Uterus (tissue), 3 donors: ENCODE measurements at regions not wholly inside any gene's neighbourhood (a gene's known extent, or its start where the extent isn't known, plus 50 kb on each side); places are given as distances from the start of the nearest gene placed in this dataset.

Experiments
- DNase-seq, 2 donors: peaks; one replicate each; pipeline ENCODE4 v3.0.0-alpha.2; 2019 to 2020
- H3K27ac ChIP-seq, 2 donors: fragments of 200-600 bp; sonication (generic); 1 replicate in 1 of 2; 2 replicates in 1 of 2; pipeline ENCODE4 v1.5.1; 2016 to 2018
- H3K27me3 ChIP-seq, 2 donors: fragments of 200-600 bp; sonication (generic); one replicate each; pipeline ENCODE4 v1.5.1; 2018 to 2019; ENCODE audit warnings: control low read depth in 1 of 2
- H3K36me3 ChIP-seq, 2 donors: fragments of 200-600 bp; sonication (generic); one replicate each; pipeline ENCODE4 v1.5.1; 2019; ENCODE audit warnings: control low read depth in 1 of 2
- H3K4me1 ChIP-seq, 2 donors: fragments of 200-600 bp; sonication (generic); one replicate each; pipeline ENCODE4 v1.5.1; 2018 to 2019; ENCODE audit warnings: control low read depth in 1 of 2
- H3K4me3 ChIP-seq, 2 donors: fragments of 200-600 bp; sonication (generic); 1 replicate in 1 of 2; 2 replicates in 1 of 2; pipeline ENCODE4 v1.5.1; 2018 to 2019; ENCODE audit warnings: mild to moderate bottlenecking in 1 of 2
- H3K9me3 ChIP-seq, 2 donors: fragments of 200-600 bp; sonication (generic); one replicate each; pipeline ENCODE4 v1.5.1; 2019; ENCODE audit warnings: control low read depth in 1 of 2
- CTCF ChIP-seq, 4 experiments: fragments of 200-600 bp in 2 of 4; fragments of 450-650 bp in 2 of 4; sonication (generic) in 2 of 4; IDR thresholded peaks; one replicate each; pipeline ENCODE4 v1.5.1; 2016 to 2019; ENCODE audit warnings: antibody characterized with exemption in 4 of 4, mild to moderate bottlenecking in 2 of 4, moderate library complexity in 1 of 4
- POLR2A ChIP-seq, 2 donors: fragments of 450-650 bp; IDR thresholded peaks; one replicate each; pipeline ENCODE4 v1.6.1; 2016; ENCODE audit warnings: antibody characterized with exemption in 2 of 2, mild to moderate bottlenecking in 1 of 2, moderate library complexity in 1 of 2
- intact Hi-C: fragments of 100-400 bp; cut with DNase I; formaldehyde crosslinking; loops from one replicate; pipeline ENCODE4 v1.15.1; 2023; ENCODE audit warnings: low total_unique reads
- donor health status: DM: yes; HTN: yes; CAD: no.

GRCh38 chr2:17276220-17276619 is 242.0 kb downstream of the RAD51AP2 start:
- H3K4me1 ChIP-seq = no peaks in the 10 kb centered on the region
- no peaks in the 10 kb centered on the region for H3K36me3 ChIP-seq
- no peak for DNase-seq
- TF ChIP-seq CTCF (IDR thresholded peaks at IDR 0.05) = no peak
- TF ChIP-seq POLR2A (IDR thresholded peaks at IDR 0.05) = no peak
- no peaks in the 10 kb centered on the region for H3K27me3 ChIP-seq
- no peak overlapping the region for H3K4me3 ChIP-seq
- no peak overlapping the region for H3K27ac ChIP-seq
- intact Hi-C loops = no loop called here
- no peaks in the 10 kb centered on the region for H3K9me3 ChIP-seq

- no peak overlapping the region for H3K27ac ChIP-seq
- no peaks in the 10 kb centered on the region for H3K27me3 ChIP-seq
- intact Hi-C loops = no loop called here
- H3K4me3 ChIP-seq = no peak overlapping the region
- no peaks in the 10 kb centered on the region for H3K4me1 ChIP-seq
- TF ChIP-seq POLR2A (IDR thresholded peaks at IDR 0.05) (no peak), CTCF (IDR thresholded peaks at IDR 0.05) (no peak)
- H3K36me3 ChIP-seq = no peaks in the 10 kb centered on the region
- H3K9me3 ChIP-seq = no peaks in the 10 kb centered on the region
- DNase-seq = no peak
Measured at GRCh38 chr2:17272652-17273525, 245.4 kb downstream of the RAD51AP2 start.

GRCh38 chr2:17272170-17272569 is 246.1 kb downstream of the RAD51AP2 start:
- Histone ChIP-seq H3K36me3 (no peaks in the 10 kb centered on the region), H3K27me3 (no peaks in the 10 kb centered on the region), H3K4me3 (no peak overlapping the region), H3K4me1 (no peaks in the 10 kb centered on the region), H3K9me3 (no peaks in the 10 kb centered on the region), H3K27ac (no peak overlapping the region)
- TF ChIP-seq CTCF (IDR thresholded peaks at IDR 0.05) (no peak), POLR2A (IDR thresholded peaks at IDR 0.05) (no peak)
- intact Hi-C loops = no loop called here
- no peak for DNase-seq

- H3K27me3 ChIP-seq = no peaks in the 10 kb centered on the region
- no peaks in the 10 kb centered on the region for H3K36me3 ChIP-seq
- no peak for DNase-seq
- no peak overlapping the region for H3K4me3 ChIP-seq
- no peaks in the 10 kb centered on the region for H3K4me1 ChIP-seq
- no peak for TF ChIP-seq CTCF (IDR thresholded peaks at IDR 0.05)
- no peak for TF ChIP-seq POLR2A (IDR thresholded peaks at IDR 0.05)
- H3K27ac ChIP-seq = no peak overlapping the region
- H3K9me3 ChIP-seq = no peaks in the 10 kb centered on the region
- intact Hi-C loops = no loop called here
Measured at GRCh38 chr2:17271416-17271815, 246.8 kb downstream of the RAD51AP2 start.

GRCh38 chr2:17270894-17271293 is 247.3 kb downstream of the RAD51AP2 start:
- TF ChIP-seq POLR2A (IDR thresholded peaks at IDR 0.05) = no peak
- no peak for TF ChIP-seq CTCF (IDR thresholded peaks at IDR 0.05)
- DNase-seq = no peak
- no peaks in the 10 kb centered on the region for H3K4me1 ChIP-seq

More at GRCh38 chr2:17270894-17271293, 247.3 kb downstream of the RAD51AP2 start:
- Histone ChIP-seq H3K4me3 (no peak overlapping the region), H3K36me3 (no peaks in the 10 kb centered on the region), H3K27ac (no peak overlapping the region), H3K27me3 (no peaks in the 10 kb centered on the region), H3K9me3 (no peaks in the 10 kb centered on the region)
- intact Hi-C loops = no loop called here
